DND-41 (cell line): ENCODE measurements at regions not wholly inside any gene's neighbourhood (a gene's known extent, or its start where the extent isn't known, plus 50 kb on each side); places are given as distances from the start of the nearest gene placed in this dataset.

ENCODE experiments used
- ATAC-seq: fragments of 200-7000 bp; cut with Tn5 transposase; 3 replicates; pipeline ENCODE4 v1.9.1; 2021; ENCODE audit warnings: low read depth; ENCODE audit not compliant: insufficient read depth
- DNase-seq: peaks from one replicate; pipeline ENCODE4 v3.0.0-alpha.2; 2020
- H2AFZ ChIP-seq: 2 replicates; pipeline ENCODE4 v1.6.0; 2012; ENCODE audit warnings: low read depth, low read length
- H3K27ac ChIP-seq: 2 replicates; pipeline ENCODE4 v1.5.1; 2012; ENCODE audit warnings: low read length, inconsistent platforms
- H3K27me3 ChIP-seq: fragments of 200-600 bp; sonication (generic); 2 replicates; pipeline ENCODE4 v1.6.0; 2012; ENCODE audit warnings: low read length, mild to moderate bottlenecking, inconsistent platforms; ENCODE audit not compliant: insufficient read depth, poor library complexity
- H3K36me3 ChIP-seq: 2 replicates; pipeline ENCODE4 v1.5.1; 2012; ENCODE audit warnings: low read length, inconsistent platforms; ENCODE audit not compliant: insufficient read depth
- H3K4me1 ChIP-seq: 2 replicates; pipeline ENCODE4 v1.5.1; 2012; ENCODE audit warnings: mild to moderate bottlenecking, low read length; ENCODE audit not compliant: insufficient read depth
- H3K4me2 ChIP-seq: 2 replicates; pipeline ENCODE4 v1.6.0; 2012; ENCODE audit warnings: mild to moderate bottlenecking, moderate library complexity, low read length, inconsistent platforms; ENCODE audit not compliant: insufficient read depth
- H3K4me3 ChIP-seq, 2 experiments: fragments of 200-600 bp in 1 of 2; shearing (Covaris generic) in 1 of 2; 2 replicates each; pipeline ENCODE4 v1.5.1; 2012 to 2016; ENCODE audit warnings: inconsistent platforms in 2 of 2, low read length in 2 of 2, mild to moderate bottlenecking in 2 of 2, low read depth in 1 of 2, moderate library complexity in 1 of 2
- H3K79me2 ChIP-seq: 2 replicates; pipeline ENCODE4 v1.6.0; 2012; ENCODE audit warnings: low read length, inconsistent platforms; ENCODE audit not compliant: insufficient read depth
- H3K9ac ChIP-seq: 2 replicates; pipeline ENCODE4 v1.6.0; 2012; ENCODE audit warnings: low read depth, mild to moderate bottlenecking, inconsistent platforms, low read length, moderate library complexity
- H3K9me3 ChIP-seq: 2 replicates; pipeline ENCODE4 v1.5.1; 2012; ENCODE audit warnings: low read length, moderate library complexity, mild to moderate bottlenecking, inconsistent platforms; ENCODE audit not compliant: insufficient read depth, severe bottlenecking
- H4K20me1 ChIP-seq: 2 replicates; pipeline ENCODE4 v1.6.0; 2012; ENCODE audit warnings: low read length; ENCODE audit not compliant: insufficient read depth
- CTCF ChIP-seq: IDR thresholded peaks from 2 replicates; pipeline ENCODE4 v1.5.1; 2012; ENCODE audit warnings: borderline replicate concordance, low read length, moderate library complexity, mild to moderate bottlenecking; ENCODE audit not compliant: poor library complexity, severe bottlenecking; ENCODE audit errors: extremely low read depth
- EZH2 ChIP-seq: IDR thresholded peaks from 3 replicates; pipeline ENCODE4 v1.6.1; 2012; ENCODE audit warnings: borderline replicate concordance, low read depth, mild to moderate bottlenecking, moderate library complexity, low read length, inconsistent platforms; ENCODE audit not compliant: severe bottlenecking

DNA sequence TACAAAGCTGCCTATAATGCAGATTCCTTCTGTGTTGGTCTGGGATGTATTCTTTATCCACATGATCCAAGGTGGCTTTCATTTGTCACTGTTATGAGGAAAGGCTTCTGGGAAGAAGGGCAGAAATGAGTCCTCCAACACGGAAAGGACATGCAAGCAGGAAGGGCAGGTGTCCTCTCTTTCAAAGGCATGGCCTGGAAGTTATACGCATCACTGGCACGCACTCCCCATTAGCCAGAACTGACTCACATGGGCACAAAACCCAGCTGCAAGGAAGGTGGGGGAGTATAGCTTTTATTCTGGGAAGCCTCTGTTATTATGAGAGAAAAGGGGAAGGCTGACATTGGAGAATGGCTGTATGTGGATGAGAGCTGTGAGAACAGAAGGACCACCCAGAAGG, 141.3 kb upstream of the ZNF618 start:
- H3K9me3 ChIP-seq: no peaks in the 10 kb centered on the region
- no peak overlapping the region for H3K4me3 ChIP-seq
- H3K9ac ChIP-seq: no peak overlapping the region
- no peaks in the 10 kb centered on the region for H3K36me3 ChIP-seq
- H3K79me2 ChIP-seq: no peaks in the 10 kb centered on the region
- ATAC-seq: no peak
- H3K27me3 ChIP-seq: no peaks in the 10 kb centered on the region
- H3K4me2 ChIP-seq: no peak overlapping the region
- no peaks in the 10 kb centered on the region for H3K4me1 ChIP-seq
- no peaks in the 10 kb centered on the region for H4K20me1 ChIP-seq
- H3K27ac ChIP-seq: no peak overlapping the region
- no peak overlapping the region for H2AFZ ChIP-seq
- TF ChIP-seq CTCF (no peak), EZH2 (no peak)
- DNase-seq: no peak

DNA sequence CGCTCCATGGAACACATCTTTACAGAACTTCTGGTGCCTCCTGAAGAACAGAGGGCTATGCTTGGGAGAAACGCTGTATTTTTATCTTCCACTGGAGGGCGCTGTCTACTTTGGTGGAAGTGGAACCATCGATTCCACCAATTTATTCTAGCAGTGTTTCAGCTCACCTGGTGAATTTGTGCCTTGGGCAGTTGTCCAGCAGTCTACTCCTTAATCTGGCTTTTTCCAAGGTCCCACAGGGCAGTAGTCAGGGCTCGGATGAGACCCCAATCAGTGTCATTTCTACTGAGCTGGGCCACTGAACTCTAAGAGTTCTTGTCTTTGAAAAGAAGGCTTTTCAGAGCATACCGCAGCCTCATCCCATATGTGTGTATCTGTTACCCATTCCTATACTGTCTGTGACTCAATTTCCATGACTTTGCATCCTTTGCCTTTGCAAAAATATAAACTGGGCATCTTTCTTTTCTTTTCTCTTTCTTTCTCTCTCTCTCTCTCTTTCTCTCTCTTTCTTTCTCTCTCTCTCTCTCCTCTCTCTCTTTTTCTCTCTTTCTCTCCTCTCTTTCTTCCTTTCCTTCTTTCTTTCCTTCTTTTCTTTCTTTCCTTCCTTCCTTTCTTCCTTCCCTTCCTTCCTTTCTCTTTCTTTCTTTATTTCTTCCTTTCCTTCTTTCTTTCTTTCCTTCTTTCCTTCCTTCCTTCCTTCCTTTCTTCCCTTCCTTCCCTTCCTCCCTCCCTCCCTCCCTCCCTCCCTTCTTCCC, 138.4 kb upstream of the ZNF618 start:
- Histone ChIP-seq H3K9me3 (no peaks in the 10 kb centered on the region), H3K9ac (no peak overlapping the region), H3K27me3 (no peaks in the 10 kb centered on the region), H3K27ac (no peak overlapping the region), H4K20me1 (no peaks in the 10 kb centered on the region), H2AFZ (no peak overlapping the region), H3K4me3 (no peak overlapping the region), H3K4me2 (no peak overlapping the region), H3K79me2 (no peaks in the 10 kb centered on the region), H3K4me1 (no peaks in the 10 kb centered on the region), H3K36me3 (no peaks in the 10 kb centered on the region)
- ATAC-seq (no peak), DNase-seq (peak; percentile 24)
- TF ChIP-seq EZH2 (no peak), CTCF (peak; percentile 68)

DNA sequence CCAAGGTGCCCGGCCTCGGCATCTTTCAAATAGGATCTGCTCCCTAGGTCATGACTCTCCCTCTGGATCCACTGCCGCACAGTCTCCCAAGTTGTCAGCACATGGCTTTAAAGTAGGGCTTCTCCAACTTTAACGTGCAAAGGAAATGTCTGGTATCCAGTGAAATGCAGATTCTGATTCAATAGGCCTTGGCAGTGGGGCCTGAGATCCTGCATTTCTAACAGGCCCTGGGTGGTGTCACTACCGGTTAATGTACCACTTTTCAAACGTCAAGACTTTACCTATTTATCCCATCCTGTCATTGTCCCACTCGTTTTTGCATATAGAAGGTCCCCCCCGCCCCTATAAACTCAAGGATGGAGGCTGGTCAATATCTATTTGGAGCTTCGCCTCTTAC, 137.6 kb upstream of the ZNF618 start:
- Histone ChIP-seq H3K79me2 (no peaks in the 10 kb centered on the region), H3K4me2 (no peak overlapping the region), H4K20me1 (no peaks in the 10 kb centered on the region), H3K4me1 (no peaks in the 10 kb centered on the region), H3K9me3 (no peaks in the 10 kb centered on the region), H3K36me3 (no peaks in the 10 kb centered on the region), H3K4me3 (no peak overlapping the region), H3K27ac (no peak overlapping the region), H2AFZ (no peak overlapping the region), H3K27me3 (no peaks in the 10 kb centered on the region), H3K9ac (no peak overlapping the region)
- TF ChIP-seq EZH2 (no peak), CTCF (no peak)
- DNase-seq (no peak), ATAC-seq (no peak)
